ENCODE measurements at regions not wholly inside any gene's neighbourhood (a gene's known extent, or its start where the extent isn't known, plus 50 kb on each side); places are given as distances from the start of the nearest gene placed in this dataset.
A peak's percentile ranks its signal among the peaks of the same experiment; 100 is the strongest.

GRCh38 chr10:121425623-121426022 is 172.6 kb downstream of the FGFR2 start:
- DNase-seq = no peak
- H3K27me3 ChIP-seq (replicated peaks; ENCODE audit: control insufficient read depth, insufficient read depth, low read length) = no peaks in the 10 kb centered on the region
- Mint-ChIP-seq H3K4me3 (ENCODE audit: unreplicated experiment) (no peak overlapping the region), H3K27me3 (ENCODE audit: insufficient read depth, unreplicated experiment) (no peaks in the 10 kb centered on the region), H3K36me3 (ENCODE audit: insufficient read depth, unreplicated experiment) (peaks cover 6% of the 10 kb centered on the region), H3K27ac (ENCODE audit: unreplicated experiment) (no peak overlapping the region), H3K9me3 (ENCODE audit: unreplicated experiment) (peaks cover 5% of the 10 kb centered on the region), H3K4me1 (ENCODE audit: low read depth, unreplicated experiment) (peaks cover 27% of the 10 kb centered on the region)
- no peak overlapping the region for H3K4me3 ChIP-seq (ENCODE audit: low read depth, low read length)
- no TSS peak for BruUV-seq (replicated peaks)
- peaks cover 44% of the 10 kb centered on the region for H3K4me1 ChIP-seq
- TF ChIP-seq, protein P1, sequence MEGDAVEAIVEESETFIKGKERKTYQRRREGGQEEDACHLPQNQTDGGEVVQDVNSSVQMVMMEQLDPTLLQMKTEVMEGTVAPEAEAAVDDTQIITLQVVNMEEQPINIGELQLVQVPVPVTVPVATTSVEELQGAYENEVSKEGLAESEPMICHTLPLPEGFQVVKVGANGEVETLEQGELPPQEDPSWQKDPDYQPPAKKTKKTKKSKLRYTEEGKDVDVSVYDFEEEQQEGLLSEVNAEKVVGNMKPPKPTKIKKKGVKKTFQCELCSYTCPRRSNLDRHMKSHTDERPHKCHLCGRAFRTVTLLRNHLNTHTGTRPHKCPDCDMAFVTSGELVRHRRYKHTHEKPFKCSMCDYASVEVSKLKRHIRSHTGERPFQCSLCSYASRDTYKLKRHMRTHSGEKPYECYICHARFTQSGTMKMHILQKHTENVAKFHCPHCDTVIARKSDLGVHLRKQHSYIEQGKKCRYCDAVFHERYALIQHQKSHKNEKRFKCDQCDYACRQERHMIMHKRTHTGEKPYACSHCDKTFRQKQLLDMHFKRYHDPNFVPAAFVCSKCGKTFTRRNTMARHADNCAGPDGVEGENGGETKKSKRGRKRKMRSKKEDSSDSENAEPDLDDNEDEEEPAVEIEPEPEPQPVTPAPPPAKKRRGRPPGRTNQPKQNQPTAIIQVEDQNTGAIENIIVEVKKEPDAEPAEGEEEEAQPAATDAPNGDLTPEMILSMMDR (IDR thresholded peaks at IDR 0.05; ENCODE audit: insufficient read depth in 1 of 2, low read depth in 1 of 2, low read length in 1 of 2, severe bottlenecking in 1 of 2, unreplicated experiment in 1 of 2) = no peak
- 0 out of 2 replicates have a peak, but pooled peaks cover 1% of the 10 kb centered on the region for H3K36me3 ChIP-seq (ENCODE audit: control insufficient read depth, insufficient read depth, low read length)
- ChIA-PET CTCF (interaction anchor here (0.6 to 1.3 kb wide), 2 partner anchors 47 to 57 kb away, joined by 3 read pairs; no protein-coding TSS in a partner anchor), POLR2A (no interaction called here)
- intact Hi-C loops (cut with micrococcal nuclease; ENCODE audit: unreplicated experiment) = no loop called here
- H3K9me3 ChIP-seq = no peaks in the 10 kb centered on the region

DNA sequence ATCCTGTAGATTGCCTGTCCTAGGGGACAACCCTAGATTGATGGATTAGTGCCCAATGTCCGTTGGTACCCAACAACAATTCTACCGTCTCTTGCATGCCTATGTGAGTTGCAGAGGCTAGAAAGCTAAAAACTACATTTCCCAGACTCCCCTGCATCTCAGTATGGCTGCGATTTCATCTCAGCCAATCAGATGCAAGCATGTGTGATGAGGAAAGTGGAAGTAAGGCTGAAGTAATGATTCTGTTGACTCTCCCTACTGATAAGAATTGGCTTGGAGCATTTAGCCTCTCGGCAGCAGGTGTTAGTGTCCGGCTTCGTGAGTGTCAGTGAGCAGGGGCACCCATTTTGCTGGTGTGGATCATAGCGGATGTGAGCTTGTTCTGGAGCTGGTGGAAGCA is 171.9 kb downstream of the FGFR2 start:
- ChIA-PET POLR2A (interaction anchor here (0.6 kb wide), 1 partner anchor 10 kb away, joined by 3 read pairs; no protein-coding TSS in a partner anchor), CTCF (interaction anchor here (0.6 kb wide), 1 partner anchor 58 kb away, joined by 3 read pairs; no protein-coding TSS in a partner anchor)
- Mint-ChIP-seq H3K27me3 (ENCODE audit: insufficient read depth, unreplicated experiment) (no peaks in the 10 kb centered on the region), H3K27ac (ENCODE audit: unreplicated experiment) (no peak overlapping the region), H3K9me3 (ENCODE audit: unreplicated experiment) (no peaks in the 10 kb centered on the region), H3K36me3 (ENCODE audit: insufficient read depth, unreplicated experiment) (peaks cover 6% of the 10 kb centered on the region), H3K4me1 (ENCODE audit: low read depth, unreplicated experiment) (peaks cover 28% of the 10 kb centered on the region), H3K4me3 (ENCODE audit: unreplicated experiment) (no peak overlapping the region)
- BruUV-seq (replicated peaks) = no TSS peak
- Histone ChIP-seq H3K4me1 (peaks cover 44% of the 10 kb centered on the region), H3K9me3 (no peaks in the 10 kb centered on the region), H3K27me3 (replicated peaks; ENCODE audit: control insufficient read depth, insufficient read depth, low read length) (no peaks in the 10 kb centered on the region), H3K4me3 (ENCODE audit: low read depth, low read length) (no peak overlapping the region), H3K36me3 (ENCODE audit: control insufficient read depth, insufficient read depth, low read length) (0 out of 2 replicates have a peak, but pooled peaks cover 1% of the 10 kb centered on the region)
- TF ChIP-seq, protein P1 (IDR thresholded peaks at IDR 0.05; ENCODE audit: insufficient read depth in 1 of 2, low read depth in 1 of 2, low read length in 1 of 2, severe bottlenecking in 1 of 2, unreplicated experiment in 1 of 2) = no peak
- intact Hi-C loops (cut with micrococcal nuclease; ENCODE audit: unreplicated experiment) = no loop called here
- peak; percentile 62 to 68 for DNase-seq
